Neural cell (in vitro differentiated cells): ENCODE measurements at regions not wholly inside any gene's neighbourhood (a gene's known extent, or its start where the extent isn't known, plus 50 kb on each side); places are given as distances from the start of the nearest gene placed in this dataset.

Source experiments
- CTCF ChIP-seq: fragments of 450-650 bp; IDR thresholded peaks from 2 replicates; pipeline ENCODE4 v1.5.1; 2014; ENCODE audit warnings: antibody characterized with exemption, mild to moderate bottlenecking, moderate library complexity; ENCODE audit not compliant: poor library complexity, severe bottlenecking
- EP300 ChIP-seq: fragments of 450-650 bp; conservative IDR thresholded peaks from 2 replicates; pipeline ENCODE4 v1.6.1; 2014; ENCODE audit warnings: antibody characterized with exemption, mild to moderate bottlenecking, moderate library complexity; ENCODE audit not compliant: poor library complexity, severe bottlenecking
- POLR2AphosphoS5 ChIP-seq: IDR thresholded peaks from 2 replicates; pipeline ENCODE4 v1.6.1; 2012
- REST ChIP-seq: IDR thresholded peaks from 2 replicates; pipeline ENCODE4 v1.6.1; 2012; ENCODE audit warnings: borderline replicate concordance
- SMC3 ChIP-seq: fragments of 450-650 bp; conservative IDR thresholded peaks from 2 replicates; pipeline ENCODE4 v1.6.1; 2014; ENCODE audit warnings: antibody characterized with exemption, mild to moderate bottlenecking, moderate library complexity; ENCODE audit not compliant: poor library complexity
- TAF1 ChIP-seq: IDR thresholded peaks from 2 replicates; pipeline ENCODE4 v1.6.1; 2012; ENCODE audit warnings: low read depth

GRCh38 chr7:89602984-89603383, 551.3 kb upstream of the STEAP1 start:
- no peak for TF ChIP-seq POLR2AphosphoS5
- TF ChIP-seq SMC3, result no peak
- no peak for TF ChIP-seq EP300
- TF ChIP-seq REST, result no peak
- no peak for TF ChIP-seq CTCF
- no peak for TF ChIP-seq TAF1
